Fibroblast of villous mesenchyme (primary cell): ENCODE measurements at regions not wholly inside any gene's neighbourhood (a gene's known extent, or its start where the extent isn't known, plus 50 kb on each side); places are given as distances from the start of the nearest gene placed in this dataset.

Experiments used
- DNase-seq: peaks from one replicate; pipeline ENCODE4 v3.0.0-alpha.2; 2010; ENCODE audit warnings: low read depth
- H3K4me3 ChIP-seq: 2 replicates; pipeline ENCODE4 v1.5.1; 2011; ENCODE audit warnings: low read depth, mild to moderate bottlenecking, low read length
- TF ChIP-seq, protein P1 (sequence below): IDR thresholded peaks from 2 replicates; pipeline ENCODE4 v1.5.1; 2012; ENCODE audit warnings: low read depth, mild to moderate bottlenecking, low read length; ENCODE audit not compliant: insufficient read depth

- DNase-seq: no peak
- no peak overlapping the region for H3K4me3 ChIP-seq
- TF ChIP-seq, protein P1, sequence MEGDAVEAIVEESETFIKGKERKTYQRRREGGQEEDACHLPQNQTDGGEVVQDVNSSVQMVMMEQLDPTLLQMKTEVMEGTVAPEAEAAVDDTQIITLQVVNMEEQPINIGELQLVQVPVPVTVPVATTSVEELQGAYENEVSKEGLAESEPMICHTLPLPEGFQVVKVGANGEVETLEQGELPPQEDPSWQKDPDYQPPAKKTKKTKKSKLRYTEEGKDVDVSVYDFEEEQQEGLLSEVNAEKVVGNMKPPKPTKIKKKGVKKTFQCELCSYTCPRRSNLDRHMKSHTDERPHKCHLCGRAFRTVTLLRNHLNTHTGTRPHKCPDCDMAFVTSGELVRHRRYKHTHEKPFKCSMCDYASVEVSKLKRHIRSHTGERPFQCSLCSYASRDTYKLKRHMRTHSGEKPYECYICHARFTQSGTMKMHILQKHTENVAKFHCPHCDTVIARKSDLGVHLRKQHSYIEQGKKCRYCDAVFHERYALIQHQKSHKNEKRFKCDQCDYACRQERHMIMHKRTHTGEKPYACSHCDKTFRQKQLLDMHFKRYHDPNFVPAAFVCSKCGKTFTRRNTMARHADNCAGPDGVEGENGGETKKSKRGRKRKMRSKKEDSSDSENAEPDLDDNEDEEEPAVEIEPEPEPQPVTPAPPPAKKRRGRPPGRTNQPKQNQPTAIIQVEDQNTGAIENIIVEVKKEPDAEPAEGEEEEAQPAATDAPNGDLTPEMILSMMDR: no peak
Measured at GRCh38 chr10:42932735-42933447, 144.0 kb upstream of the RET start.

GRCh38 chr10:42933448-42934340 lies 143.2 kb upstream of the RET start:
- H3K4me3 ChIP-seq: no peak overlapping the region
- TF ChIP-seq, protein P1: no peak
- DNase-seq: no peak

GRCh38 chr10:42934351-42934811 lies 142.5 kb upstream of the RET start:
- no peak overlapping the region for H3K4me3 ChIP-seq
- no peak for DNase-seq

GRCh38 chr10:42934842-42935241 lies 142.0 kb upstream of the RET start:
- no peak overlapping the region for H3K4me3 ChIP-seq
- TF ChIP-seq, protein P1: no peak
- no peak for DNase-seq

More at GRCh38 chr10:42934351-42934811, 142.5 kb upstream of the RET start:
- TF ChIP-seq, protein P1: no peak

- DNase-seq: no peak
- H3K4me3 ChIP-seq: no peak overlapping the region
- TF ChIP-seq, protein P1: no peak
Measured at GRCh38 chr10:42935466-42935865, 141.4 kb upstream of the RET start.

DNA sequence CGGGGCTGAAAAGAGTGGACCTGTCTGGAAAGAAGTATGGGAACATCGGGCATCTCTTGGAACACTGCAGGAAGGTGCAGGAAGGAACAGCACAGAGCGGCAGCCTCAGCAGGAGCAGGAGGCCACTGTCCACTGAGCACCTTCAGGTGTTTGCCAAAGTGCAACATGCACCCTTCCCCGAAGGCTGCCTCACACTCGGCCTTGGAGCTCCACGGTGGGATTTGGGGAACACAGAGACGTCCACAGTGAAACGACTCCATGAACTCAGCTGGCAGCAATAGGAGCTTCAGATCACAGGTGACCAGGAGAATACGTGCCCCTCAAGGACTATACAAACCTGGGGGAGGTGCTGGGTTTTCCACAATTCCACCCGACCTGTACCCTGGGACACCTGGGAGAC lies 140.3 kb upstream of the RET start:
- TF ChIP-seq, protein P1: no peak
- no peak for DNase-seq

More for the DNA sequence above, 140.3 kb upstream of the RET start:
- H3K4me3 ChIP-seq: no peak overlapping the region
